OCI-LY7 (cell line): ENCODE measurements at regions not wholly inside any gene's neighbourhood (a gene's known extent, or its start where the extent isn't known, plus 50 kb on each side); places are given as distances from the start of the nearest gene placed in this dataset.

Experiments used
- CTCF ChIP-seq: fragments of 200-600 bp; sonication (generic); conservative IDR thresholded peaks from 2 replicates; pipeline ENCODE4 v1.5.1; 2014; ENCODE audit warnings: mild to moderate bottlenecking, antibody characterized with exemption, low read length, moderate library complexity, mixed read lengths
- EZH2phosphoT487 ChIP-seq: fragments of 200-600 bp; sonication (generic); IDR thresholded peaks from 2 replicates; pipeline ENCODE4 v1.6.1; 2018; ENCODE audit warnings: low read depth, borderline replicate concordance, mild to moderate bottlenecking, mixed run types, antibody characterized with exemption, low read length, moderate library complexity, mixed read lengths

DNA sequence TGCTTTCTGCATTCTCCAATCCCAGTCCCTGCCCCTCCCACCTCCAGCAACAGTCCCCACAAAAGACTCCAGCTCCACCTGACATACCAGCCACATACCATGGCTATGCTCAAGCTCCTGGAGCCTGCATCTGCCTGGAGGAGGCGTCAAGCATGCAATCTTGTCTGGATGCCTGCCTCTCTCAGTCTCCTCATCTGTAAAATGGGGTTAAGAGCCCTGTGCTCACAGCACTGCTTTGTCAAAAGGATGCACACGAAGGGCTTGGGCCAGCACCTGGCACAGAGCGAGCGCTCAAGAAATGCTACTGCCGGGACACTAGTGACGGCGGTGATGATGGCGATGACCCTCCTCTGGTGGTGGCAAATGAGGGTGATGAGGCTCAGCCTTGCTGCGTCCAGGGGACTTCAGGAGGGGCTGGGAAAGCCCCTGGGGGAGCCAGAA is 202.9 kb upstream of the IER5L start:
- no peak for TF ChIP-seq CTCF
- TF ChIP-seq EZH2phosphoT487 = no peak
